ENCODE measurements at regions not wholly inside any gene's neighbourhood (a gene's known extent, or its start where the extent isn't known, plus 50 kb on each side); places are given as distances from the start of the nearest gene placed in this dataset.

DNA sequence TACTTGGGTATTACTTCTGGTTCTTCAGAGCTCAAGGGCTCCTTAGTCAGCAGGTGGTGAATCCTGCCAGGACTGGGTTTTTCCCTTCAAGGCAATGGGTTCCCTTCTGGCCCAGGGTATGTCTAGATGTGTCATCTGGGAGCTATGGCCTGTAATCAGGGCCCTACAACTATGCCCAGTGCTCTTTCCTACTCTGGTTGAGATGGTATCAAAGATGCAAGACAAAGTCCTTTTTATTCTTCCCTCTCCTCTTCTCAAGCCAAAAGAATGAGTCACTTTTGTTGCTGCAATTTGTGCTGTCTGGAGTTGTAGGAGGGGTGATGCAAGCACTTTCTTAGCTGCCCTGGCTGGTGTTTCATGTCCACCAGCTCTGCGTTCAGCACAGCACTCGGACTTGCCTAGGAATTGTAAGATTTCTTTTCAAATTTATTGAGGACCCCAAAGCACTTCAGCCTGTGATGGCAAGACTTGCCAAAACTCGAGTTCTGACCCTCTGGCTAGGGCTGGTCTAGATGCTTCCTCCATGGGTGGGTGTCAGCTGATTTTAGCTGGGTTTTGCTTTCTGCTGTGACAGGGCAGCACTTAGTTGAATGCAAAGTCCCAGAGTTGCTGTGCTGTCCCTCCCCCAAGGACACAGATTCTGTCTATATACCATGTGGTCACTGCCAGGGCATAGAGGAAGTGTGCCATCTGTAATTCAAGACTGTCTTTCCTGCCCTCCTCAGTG lies 129.2 kb upstream of the CBLB start:
- TF ChIP-seq CTCF (conservative IDR thresholded peaks at IDR 0.05) (no peak), ZFX (IDR thresholded peaks at IDR 0.05) (no peak)
